ENCODE measurements at regions not wholly inside any gene's neighbourhood (a gene's known extent, or its start where the extent isn't known, plus 50 kb on each side); places are given as distances from the start of the nearest gene placed in this dataset.

- H3K36me3 ChIP-seq = no peaks in the 10 kb centered on the region
- no peak for DNase-seq (ENCODE audit: low spot score in 2 of 2)
- no peak for TF ChIP-seq CTCF (IDR thresholded peaks at IDR 0.05)
- TF ChIP-seq POLR2A (IDR thresholded peaks at IDR 0.05) = no peak
- no peak for TF ChIP-seq EP300 (IDR thresholded peaks at IDR 0.05)
- TF ChIP-seq POLR2AphosphoS5 (IDR thresholded peaks at IDR 0.05) = no peak
- no peaks in the 10 kb centered on the region for H3K9me3 ChIP-seq
- H3K4me3 ChIP-seq = no peak overlapping the region
- H3K27me3 ChIP-seq = no peaks in the 10 kb centered on the region
- H3K4me1 ChIP-seq = no peaks in the 10 kb centered on the region
- H3K27ac ChIP-seq = no peak overlapping the region
Measured at GRCh38 chrX:94751611-94752010, 1077.6 kb downstream of the FAM133A start.

- Histone ChIP-seq H3K4me3 (no peak overlapping the region), H3K4me1 (no peaks in the 10 kb centered on the region), H3K36me3 (no peaks in the 10 kb centered on the region), H3K27me3 (no peaks in the 10 kb centered on the region), H3K27ac (no peak overlapping the region), H3K9me3 (no peaks in the 10 kb centered on the region)
- 91% methylated on average over 3 of the region's 3 CpGs for WGBS
- DNase-seq (ENCODE audit: low spot score in 2 of 2) = no peak
- TF ChIP-seq POLR2AphosphoS5 (IDR thresholded peaks at IDR 0.05) = no peak
Measured at GRCh38 chrX:94752434-94753169, 1078.6 kb downstream of the FAM133A start.

GRCh38 chrX:94758130-94758529 is 1084.1 kb downstream of the FAM133A start:
- 67% methylated on average over 1 of the region's 1 CpG for WGBS
- H3K36me3 ChIP-seq = no peaks in the 10 kb centered on the region
- H3K27me3 ChIP-seq = no peaks in the 10 kb centered on the region
- DNase-seq (ENCODE audit: low spot score in 2 of 2) = no peak
- no peak for TF ChIP-seq EP300 (IDR thresholded peaks at IDR 0.05)
- no peak for TF ChIP-seq POLR2AphosphoS5 (IDR thresholded peaks at IDR 0.05)
- TF ChIP-seq POLR2A (IDR thresholded peaks at IDR 0.05) = no peak
- TF ChIP-seq CTCF (IDR thresholded peaks at IDR 0.05) = no peak
- H3K9me3 ChIP-seq = no peaks in the 10 kb centered on the region
- no peaks in the 10 kb centered on the region for H3K4me1 ChIP-seq
- H3K27ac ChIP-seq = no peak overlapping the region
- no peak overlapping the region for H3K4me3 ChIP-seq

- no peak for DNase-seq (ENCODE audit: low spot score in 2 of 2)
- Histone ChIP-seq H3K4me3 (no peak overlapping the region), H3K4me1 (no peaks in the 10 kb centered on the region), H3K27ac (no peak overlapping the region), H3K9me3 (no peaks in the 10 kb centered on the region), H3K27me3 (no peaks in the 10 kb centered on the region), H3K36me3 (no peaks in the 10 kb centered on the region)
- TF ChIP-seq POLR2AphosphoS5 (IDR thresholded peaks at IDR 0.05) = no peak
- TF ChIP-seq EP300 (IDR thresholded peaks at IDR 0.05) = no peak
- TF ChIP-seq CTCF (IDR thresholded peaks at IDR 0.05) = no peak
- 63% methylated on average over 2 of the region's 2 CpGs for WGBS
Measured at GRCh38 chrX:94775640-94776039, 1101.6 kb downstream of the FAM133A start.

- Histone ChIP-seq H3K27me3 (no peaks in the 10 kb centered on the region), H3K4me3 (no peak overlapping the region), H3K27ac (no peak overlapping the region), H3K4me1 (no peaks in the 10 kb centered on the region), H3K9me3 (no peaks in the 10 kb centered on the region), H3K36me3 (no peaks in the 10 kb centered on the region)
- TF ChIP-seq CTCF (IDR thresholded peaks at IDR 0.05) (no peak), POLR2A (IDR thresholded peaks at IDR 0.05) (no peak), EP300 (IDR thresholded peaks at IDR 0.05) (no peak), POLR2AphosphoS5 (IDR thresholded peaks at IDR 0.05) (no peak)
- WGBS = 90% methylated on average over 1 of the region's 1 CpG
- DNase-seq (ENCODE audit: low spot score in 2 of 2) = no peak
Measured at GRCh38 chrX:94813541-94813940, 1139.5 kb downstream of the FAM133A start.

- no peaks in the 10 kb centered on the region for H3K9me3 ChIP-seq
- no peaks in the 10 kb centered on the region for H3K4me1 ChIP-seq
- no peak overlapping the region for H3K4me3 ChIP-seq
- H3K27me3 ChIP-seq = no peaks in the 10 kb centered on the region
- WGBS = 67% methylated on average over 1 of the region's 1 CpG
- no peak for TF ChIP-seq POLR2AphosphoS5 (IDR thresholded peaks at IDR 0.05)
- TF ChIP-seq CTCF (IDR thresholded peaks at IDR 0.05) = no peak
- no peak for TF ChIP-seq POLR2A (IDR thresholded peaks at IDR 0.05)
- no peak for TF ChIP-seq EP300 (IDR thresholded peaks at IDR 0.05)
- no peak for DNase-seq (ENCODE audit: low spot score in 2 of 2)
- H3K27ac ChIP-seq = no peak overlapping the region
- no peaks in the 10 kb centered on the region for H3K36me3 ChIP-seq
Measured at GRCh38 chrX:94814216-94814615, 1140.2 kb downstream of the FAM133A start.
